ENCODE measurements at regions not wholly inside any gene's neighbourhood (a gene's known extent, or its start where the extent isn't known, plus 50 kb on each side); places are given as distances from the start of the nearest gene placed in this dataset.

DNA sequence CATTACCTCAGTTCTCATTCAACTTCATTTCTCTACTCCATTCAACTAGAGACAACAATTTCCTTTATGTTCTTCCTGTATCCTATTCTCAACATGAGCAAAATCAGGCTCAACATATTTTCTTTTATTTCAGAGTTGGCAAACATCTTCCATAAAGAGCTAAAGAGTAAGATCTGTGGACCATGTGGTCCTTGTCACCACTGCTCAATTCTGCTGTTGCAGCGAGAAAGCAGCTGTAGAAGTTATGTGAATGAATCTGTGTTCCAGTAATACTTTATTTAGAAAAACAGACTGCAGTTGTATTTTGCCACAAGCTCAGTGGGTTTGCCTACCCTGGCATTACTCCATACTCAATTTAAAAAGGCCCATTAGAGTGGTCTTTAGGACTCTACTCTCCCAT is 2057.3 kb downstream of the ARAP2 start:
- no peak overlapping the region for H3K27ac ChIP-seq (ENCODE audit: insufficient read length, low read depth, low read length)
- WGBS (ENCODE audit: extremely low coverage, insufficient read length, low lambda C conversion rate) = no CpG with 5 or more reads among the region's 1 CpG
- H3K4me1 Mint-ChIP-seq = peaks cover 16% of the 10 kb centered on the region in 2 experiments

More for the DNA sequence above, 2057.3 kb downstream of the ARAP2 start:
- no peak overlapping the region for H3K56ac ChIP-seq (ENCODE audit: insufficient read length, low read depth, low read length)
- no peak overlapping the region for H2AK5ac ChIP-seq (ENCODE audit: insufficient read length, low read length)
- H4K8ac ChIP-seq (replicated peaks; ENCODE audit: insufficient read length, low read depth, low read length) = no peak overlapping the region
- TF ChIP-seq, protein P1, sequence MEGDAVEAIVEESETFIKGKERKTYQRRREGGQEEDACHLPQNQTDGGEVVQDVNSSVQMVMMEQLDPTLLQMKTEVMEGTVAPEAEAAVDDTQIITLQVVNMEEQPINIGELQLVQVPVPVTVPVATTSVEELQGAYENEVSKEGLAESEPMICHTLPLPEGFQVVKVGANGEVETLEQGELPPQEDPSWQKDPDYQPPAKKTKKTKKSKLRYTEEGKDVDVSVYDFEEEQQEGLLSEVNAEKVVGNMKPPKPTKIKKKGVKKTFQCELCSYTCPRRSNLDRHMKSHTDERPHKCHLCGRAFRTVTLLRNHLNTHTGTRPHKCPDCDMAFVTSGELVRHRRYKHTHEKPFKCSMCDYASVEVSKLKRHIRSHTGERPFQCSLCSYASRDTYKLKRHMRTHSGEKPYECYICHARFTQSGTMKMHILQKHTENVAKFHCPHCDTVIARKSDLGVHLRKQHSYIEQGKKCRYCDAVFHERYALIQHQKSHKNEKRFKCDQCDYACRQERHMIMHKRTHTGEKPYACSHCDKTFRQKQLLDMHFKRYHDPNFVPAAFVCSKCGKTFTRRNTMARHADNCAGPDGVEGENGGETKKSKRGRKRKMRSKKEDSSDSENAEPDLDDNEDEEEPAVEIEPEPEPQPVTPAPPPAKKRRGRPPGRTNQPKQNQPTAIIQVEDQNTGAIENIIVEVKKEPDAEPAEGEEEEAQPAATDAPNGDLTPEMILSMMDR (conservative IDR thresholded peaks at IDR 0.05) = no peak
- H3K4me2 ChIP-seq (ENCODE audit: insufficient read depth, insufficient read length, low read length) = no peak overlapping the region
- no peaks in the 10 kb centered on the region for H3K79me1 ChIP-seq (ENCODE audit: insufficient read depth, low read depth, low read length, poor library complexity, severe bottlenecking)
- no peaks in the 10 kb centered on the region for H3K27me3 ChIP-seq (ENCODE audit: insufficient read depth, low read length)
- H3K36me3 Mint-ChIP-seq (ENCODE audit: insufficient read depth in 1 of 3, low read depth in 3 of 3) = no peaks in the 10 kb centered on the region
- H2BK15ac ChIP-seq (ENCODE audit: low read depth, low read length) = no peak overlapping the region
- H4K5ac ChIP-seq (ENCODE audit: insufficient read length, low read depth, low read length) = no peak overlapping the region
- H2BK12ac ChIP-seq (ENCODE audit: insufficient read length, low read depth, low read length) = no peak overlapping the region
- H3K23me2 ChIP-seq (ENCODE audit: insufficient read length, low read depth, low read length, poor library complexity, severe bottlenecking) = no peaks in the 10 kb centered on the region
- H2AFZ ChIP-seq (ENCODE audit: low read length) = no peak overlapping the region
- H3K79me2 ChIP-seq (ENCODE audit: insufficient read depth, low read length) = no peaks in the 10 kb centered on the region
- H2BK120ac ChIP-seq (ENCODE audit: low read depth, low read length, poor library complexity, severe bottlenecking) = no peak overlapping the region
- no peak overlapping the region for H3K18ac ChIP-seq (ENCODE audit: insufficient read length, low read depth, low read length)
- H3K4me1 ChIP-seq (ENCODE audit: insufficient read depth, low read length) = peaks cover 6% of the 10 kb centered on the region; the same call in 1 of the 2 replicates
- H3K27me3 Mint-ChIP-seq (ENCODE audit: low read depth) = no peaks in the 10 kb centered on the region
- no peak overlapping the region for H2BK5ac ChIP-seq (ENCODE audit: insufficient read length, low read length)
- no peaks in the 10 kb centered on the region for H4K20me1 ChIP-seq (ENCODE audit: control insufficient read depth, insufficient read depth, insufficient read length)
- DNase-seq = no peak
- no peak overlapping the region for H3K9ac ChIP-seq (ENCODE audit: extremely low read depth, insufficient read length, low read length)
- H3K14ac ChIP-seq (ENCODE audit: insufficient read depth, low read length) = no peak overlapping the region
- no peak overlapping the region for H3T11ph ChIP-seq (ENCODE audit: low read length)
- H3K23ac ChIP-seq (ENCODE audit: insufficient read length, low read depth, low read length) = no peak overlapping the region
- no peak overlapping the region for H3K4ac ChIP-seq (ENCODE audit: low read depth, low read length)
- no peak overlapping the region for H3K4me3 Mint-ChIP-seq
- H3K9me3 ChIP-seq (ENCODE audit: control insufficient read depth, low read depth, low read length) = no peaks in the 10 kb centered on the region
- peaks cover 0 to 2% of the 10 kb centered on the region in 2 experiments; a peak in 2 of 5 replicates for H3K9me3 Mint-ChIP-seq
- H2BK20ac ChIP-seq (ENCODE audit: low read depth, low read length, poor library complexity, severe bottlenecking) = no peak overlapping the region
- H3K27ac Mint-ChIP-seq = peak overlapping the region in 2 of 3 experiments; percentile 85 to 88; a peak in 4 of 7 replicates
- no peak overlapping the region for H4K91ac ChIP-seq (ENCODE audit: insufficient read length, low read depth, low read length)

All from H9 (cell line).